ENCODE measurements at regions not wholly inside any gene's neighbourhood (a gene's known extent, or its start where the extent isn't known, plus 50 kb on each side); places are given as distances from the start of the nearest gene placed in this dataset.

- Histone ChIP-seq H3F3A (ENCODE audit: insufficient read depth, low read length) (no peaks in the 10 kb centered on the region), H2AFZ (ENCODE audit: low read length) (no peak overlapping the region), H3K4me1 (ENCODE audit: insufficient read depth, low read length, severe bottlenecking) (no peaks in the 10 kb centered on the region), H3K9ac (ENCODE audit: low read length) (no peak overlapping the region), H3K4me2 (ENCODE audit: low read length) (no peak overlapping the region), H3K27ac (ENCODE audit: low read depth, low read length, poor library complexity, severe bottlenecking) (no peak overlapping the region), H3K27me3 (ENCODE audit: insufficient read depth, low read length) (no peaks in the 10 kb centered on the region), H3K4me3 (ENCODE audit: low read depth, low read length, poor library complexity, severe bottlenecking) (no peak overlapping the region), H3K79me2 (ENCODE audit: insufficient read depth, low read length) (no peaks in the 10 kb centered on the region), H3K9me2 (ENCODE audit: low read depth, low read length) (no peaks in the 10 kb centered on the region), H3K9me3 (ENCODE audit: low read length) (no peaks in the 10 kb centered on the region), H3K36me3 (ENCODE audit: insufficient read depth, low read length) (no peaks in the 10 kb centered on the region), H4K20me1 (ENCODE audit: insufficient read depth, low read length) (no peaks in the 10 kb centered on the region)
- TF ChIP-seq CTCF (IDR thresholded peaks at IDR 0.05; ENCODE audit: low read length) (no peak), EZH2 (IDR thresholded peaks at IDR 0.05; ENCODE audit: borderline replicate concordance, low read length) (no peak)
Measured at GRCh38 chr3:74309716-74310115, 304.7 kb downstream of the CNTN3 start.

- H3K27me3 ChIP-seq (ENCODE audit: insufficient read depth, low read length), result no peaks in the 10 kb centered on the region
- H3K79me2 ChIP-seq (ENCODE audit: insufficient read depth, low read length), result no peaks in the 10 kb centered on the region
- H3K9ac ChIP-seq (ENCODE audit: low read length), result no peak overlapping the region
- no peak for TF ChIP-seq CTCF (IDR thresholded peaks at IDR 0.05; ENCODE audit: low read length)
- TF ChIP-seq EZH2 (IDR thresholded peaks at IDR 0.05; ENCODE audit: borderline replicate concordance, low read length), result no peak
- no peaks in the 10 kb centered on the region for H3K36me3 ChIP-seq (ENCODE audit: insufficient read depth, low read length)
- no peaks in the 10 kb centered on the region for H4K20me1 ChIP-seq (ENCODE audit: insufficient read depth, low read length)
- H2AFZ ChIP-seq (ENCODE audit: low read length), result no peak overlapping the region
- H3K9me3 ChIP-seq (ENCODE audit: low read length), result no peaks in the 10 kb centered on the region
- no peak overlapping the region for H3K4me3 ChIP-seq (ENCODE audit: low read depth, low read length, poor library complexity, severe bottlenecking)
- no peaks in the 10 kb centered on the region for H3K9me2 ChIP-seq (ENCODE audit: low read depth, low read length)
- no peaks in the 10 kb centered on the region for H3F3A ChIP-seq (ENCODE audit: insufficient read depth, low read length)
- no peak overlapping the region for H3K27ac ChIP-seq (ENCODE audit: low read depth, low read length, poor library complexity, severe bottlenecking)
- no peak overlapping the region for H3K4me2 ChIP-seq (ENCODE audit: low read length)
- H3K4me1 ChIP-seq (ENCODE audit: insufficient read depth, low read length, severe bottlenecking), result no peaks in the 10 kb centered on the region
Measured at GRCh38 chr3:74304424-74304823, 310.0 kb downstream of the CNTN3 start.

- no peaks in the 10 kb centered on the region for H3K36me3 ChIP-seq (ENCODE audit: insufficient read depth, low read length)
- no peak overlapping the region for H3K4me2 ChIP-seq (ENCODE audit: low read length)
- H3K9me3 ChIP-seq (ENCODE audit: low read length), result no peaks in the 10 kb centered on the region
- no peak overlapping the region for H3K27ac ChIP-seq (ENCODE audit: low read depth, low read length, poor library complexity, severe bottlenecking)
- no peaks in the 10 kb centered on the region for H4K20me1 ChIP-seq (ENCODE audit: insufficient read depth, low read length)
- H3F3A ChIP-seq (ENCODE audit: insufficient read depth, low read length), result no peaks in the 10 kb centered on the region
- no peaks in the 10 kb centered on the region for H3K27me3 ChIP-seq (ENCODE audit: insufficient read depth, low read length)
- no peaks in the 10 kb centered on the region for H3K9me2 ChIP-seq (ENCODE audit: low read depth, low read length)
- no peak overlapping the region for H3K9ac ChIP-seq (ENCODE audit: low read length)
- H2AFZ ChIP-seq (ENCODE audit: low read length), result no peak overlapping the region
- TF ChIP-seq CTCF (IDR thresholded peaks at IDR 0.05; ENCODE audit: low read length), result no peak
- no peak for TF ChIP-seq EZH2 (IDR thresholded peaks at IDR 0.05; ENCODE audit: borderline replicate concordance, low read length)
- H3K4me1 ChIP-seq (ENCODE audit: insufficient read depth, low read length, severe bottlenecking), result no peaks in the 10 kb centered on the region
- H3K79me2 ChIP-seq (ENCODE audit: insufficient read depth, low read length), result no peaks in the 10 kb centered on the region
- H3K4me3 ChIP-seq (ENCODE audit: low read depth, low read length, poor library complexity, severe bottlenecking), result no peak overlapping the region
Measured at GRCh38 chr3:74303711-74304110, 310.7 kb downstream of the CNTN3 start.
